GM19324 (cell line): ENCODE measurements at regions not wholly inside any gene's neighbourhood (a gene's known extent, or its start where the extent isn't known, plus 50 kb on each side); places are given as distances from the start of the nearest gene placed in this dataset.
"Not testable (repeated sequence)": the region's sequence is repeated elsewhere in the genome, so short reads cannot be mapped to it uniquely, and the experiment has no call there.

Experiments used
- ATAC-seq: cut with Tn5 transposase; IDR thresholded peaks from one replicate; pipeline ENCODE4 v1.9.1; 2021; ENCODE audit warnings: mild to moderate bottlenecking, moderate library complexity; ENCODE audit not compliant: unreplicated experiment, low FRiP score

GRCh38 chr1:239125893-239126292 lies 260.5 kb upstream of the CHRM3 start:
- ATAC-seq, result no peak

DNA sequence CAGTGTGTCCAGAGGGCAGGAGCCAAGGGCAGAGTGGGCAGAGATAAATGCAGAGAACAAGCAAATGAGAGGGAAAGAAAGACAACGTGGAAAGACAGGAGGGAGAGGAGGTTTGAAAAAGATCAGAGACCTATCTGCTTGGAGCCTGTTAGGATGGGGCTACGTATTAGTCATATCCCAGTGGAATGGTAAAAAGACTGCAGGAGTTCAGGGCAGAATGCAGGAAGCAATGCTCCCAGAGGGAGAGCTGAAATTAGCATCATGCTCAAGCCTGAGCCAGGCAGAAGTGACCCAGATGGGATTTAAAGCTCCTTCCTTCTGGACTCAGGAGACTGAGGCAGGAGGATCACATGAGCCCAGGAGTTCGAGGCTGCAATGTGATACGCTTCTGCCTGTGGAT lies 261.3 kb upstream of the CHRM3 start:
- ATAC-seq, result no peak

- ATAC-seq, result no peak
These were observed 263.1 kb upstream of the CHRM3 start for GRCh38 chr1:239123260-239123659.

DNA sequence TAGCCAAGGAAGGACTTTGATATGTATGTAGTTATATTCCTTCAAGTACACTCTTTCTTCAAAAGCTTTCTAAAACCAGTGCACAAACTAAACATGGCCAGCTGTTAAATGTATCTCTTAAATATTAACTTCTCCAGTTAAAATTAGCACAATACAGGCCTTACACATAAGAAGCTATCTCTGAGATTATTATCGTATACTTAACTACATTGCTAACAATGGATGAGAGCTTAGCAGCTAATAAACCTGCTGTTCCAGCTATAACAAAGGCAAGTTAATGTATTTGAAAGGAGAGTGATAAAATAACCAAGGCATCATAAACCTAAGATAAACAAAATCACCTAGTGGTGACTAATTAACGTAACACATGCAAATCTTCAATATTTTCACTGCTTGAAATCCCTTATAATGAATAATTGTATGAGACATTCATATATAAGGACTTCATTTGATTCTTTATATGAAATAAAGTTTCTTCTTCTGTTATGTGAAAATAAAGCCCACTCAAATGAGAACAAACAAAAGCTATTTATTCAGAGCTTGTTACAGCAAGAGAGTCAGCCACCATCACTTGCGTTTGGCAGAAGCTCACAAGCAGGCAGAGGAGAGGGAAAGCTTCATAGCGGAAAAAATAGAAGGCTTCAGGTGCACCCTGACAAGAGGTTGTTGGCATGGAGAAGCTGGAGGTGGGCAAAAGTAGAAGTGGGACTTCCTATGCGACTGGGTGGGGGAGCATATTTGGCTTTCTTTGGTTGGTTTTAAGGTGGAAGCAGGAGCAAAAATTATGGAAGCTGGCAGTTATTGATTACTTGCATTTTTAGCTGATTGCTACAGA lies 274.1 kb upstream of the CHRM3 start:
- ATAC-seq, result no peak

DNA sequence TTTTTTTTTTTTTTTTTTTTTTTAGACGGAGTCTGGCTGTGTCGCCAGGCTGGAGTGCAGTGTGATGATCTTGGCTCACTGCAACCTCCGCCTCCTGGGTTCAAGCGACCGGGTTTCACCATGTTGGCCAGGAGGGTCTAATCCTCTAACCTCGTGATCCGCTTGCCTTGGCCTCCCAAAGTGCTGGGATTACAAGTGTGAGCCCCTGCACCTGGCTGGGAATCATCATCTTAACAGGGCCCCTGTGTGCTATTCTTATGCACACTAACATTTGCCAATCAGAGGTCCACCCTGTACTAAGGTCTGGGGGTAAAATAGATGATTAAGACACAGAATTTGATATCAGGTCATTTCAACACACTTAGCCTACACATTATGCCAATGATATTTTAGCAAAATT lies 278.7 kb upstream of the CHRM3 start:
- ATAC-seq, result no peak

DNA sequence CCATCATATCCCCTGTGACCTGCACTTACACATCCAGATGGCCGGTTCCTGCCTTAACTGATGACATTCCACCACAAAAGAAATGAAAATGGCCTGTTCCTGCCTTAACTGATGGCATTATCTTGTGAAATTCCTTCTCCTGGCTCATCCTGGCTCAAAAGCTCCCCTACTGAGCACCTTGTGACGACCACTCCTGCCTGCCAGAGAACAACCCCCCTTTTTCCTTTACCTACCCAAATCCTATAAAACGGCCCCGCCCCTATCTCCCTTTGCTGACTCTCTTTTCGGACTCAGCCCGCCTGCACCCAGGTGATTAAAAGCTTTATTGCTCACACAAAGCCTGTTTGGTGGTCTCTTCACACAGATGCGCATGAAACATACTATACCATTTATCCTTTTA lies 279.7 kb upstream of the CHRM3 start:
- not testable (repeated sequence) for ATAC-seq

- no peak for ATAC-seq
These were observed 287.8 kb upstream of the CHRM3 start for GRCh38 chr1:239098400-239099037.

- no peak for ATAC-seq
These were observed 294.8 kb upstream of the CHRM3 start for GRCh38 chr1:239091537-239091936.

- no peak for ATAC-seq
These were observed 301.8 kb upstream of the CHRM3 start for GRCh38 chr1:239084459-239085080.

DNA sequence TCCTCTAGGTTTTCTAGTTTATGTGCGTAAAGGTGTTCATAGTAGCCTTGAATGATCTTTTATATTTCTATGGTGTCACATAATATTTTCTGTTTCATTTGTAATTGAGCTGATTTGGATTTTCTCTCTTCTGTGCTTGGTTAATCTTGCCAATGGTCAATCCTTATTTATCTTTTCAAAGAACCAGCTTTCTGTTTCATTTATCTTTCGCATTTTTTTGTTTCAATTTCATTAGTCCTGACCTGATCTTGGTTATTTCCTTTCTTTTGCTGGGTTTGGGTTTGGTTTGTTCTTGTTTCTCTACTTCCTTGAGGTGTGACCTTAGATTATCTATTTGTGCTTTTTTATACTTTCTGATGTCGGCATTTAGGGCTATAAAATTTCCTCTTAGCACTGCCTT lies 304.4 kb upstream of the CHRM3 start:
- not testable (repeated sequence) for ATAC-seq

GRCh38 chr1:239067480-239067879 lies 318.9 kb upstream of the CHRM3 start:
- ATAC-seq, result no peak

DNA sequence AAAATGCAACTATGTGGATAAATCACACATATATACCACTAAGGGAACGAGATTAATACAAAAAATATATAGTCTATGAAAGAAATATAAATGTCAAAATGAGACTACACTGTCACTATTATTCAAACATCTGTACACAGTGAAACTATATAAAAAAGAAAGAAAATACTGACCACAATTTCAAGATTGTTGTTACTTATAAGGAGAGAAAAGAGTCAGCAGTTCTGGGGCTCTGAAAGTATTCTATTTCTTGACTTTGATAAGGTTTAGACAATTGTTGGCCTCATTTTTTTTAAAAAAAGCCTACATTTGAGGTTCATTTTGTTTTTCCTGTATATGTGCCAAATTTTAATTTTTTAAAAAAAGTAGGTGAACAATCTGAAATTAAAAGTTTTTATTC lies 319.3 kb upstream of the CHRM3 start:
- no peak for ATAC-seq

DNA sequence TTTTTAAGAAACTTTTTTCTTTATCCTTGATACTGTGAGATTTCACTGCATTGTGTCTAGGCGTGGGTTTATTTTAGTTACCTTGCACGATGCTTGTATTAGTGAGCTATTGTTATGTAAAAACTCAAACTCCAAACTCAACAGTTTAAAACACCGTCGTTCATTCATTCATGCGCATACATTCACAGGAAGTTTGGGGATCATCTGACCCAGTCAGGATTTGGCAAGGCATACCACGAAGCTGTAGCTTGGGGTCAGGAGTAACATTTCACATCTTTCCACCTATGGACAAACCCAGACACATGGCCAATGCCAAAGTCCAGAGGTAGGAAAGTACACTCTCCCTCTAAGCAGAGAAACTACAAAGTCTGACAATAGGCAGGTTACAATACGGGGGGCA lies 324.6 kb upstream of the CHRM3 start:
- no peak for ATAC-seq

DNA sequence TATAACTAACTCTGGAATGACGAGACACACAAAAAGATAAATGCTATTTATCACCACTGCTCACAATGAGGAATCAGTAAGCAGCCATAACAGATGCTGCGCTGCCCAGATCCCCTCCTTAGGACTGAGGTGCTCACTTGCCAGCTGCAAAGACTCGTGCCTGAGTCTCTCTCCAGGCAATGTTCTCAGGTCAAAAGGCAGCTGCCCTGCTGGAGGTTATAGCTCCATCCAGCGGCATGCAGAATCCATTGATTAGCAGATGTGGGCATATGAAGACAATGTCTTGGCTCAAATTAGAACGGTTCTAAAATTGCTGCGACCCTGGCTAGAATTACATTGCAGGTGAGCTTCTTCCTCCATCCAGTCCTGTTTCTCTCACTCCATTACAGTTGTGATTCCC lies 328.2 kb upstream of the CHRM3 start:
- ATAC-seq, result no peak

- ATAC-seq, result no peak
These were observed 329.4 kb upstream of the CHRM3 start for GRCh38 chr1:239056940-239057339.

GRCh38 chr1:239053279-239053678 lies 333.1 kb upstream of the CHRM3 start:
- no peak for ATAC-seq

DNA sequence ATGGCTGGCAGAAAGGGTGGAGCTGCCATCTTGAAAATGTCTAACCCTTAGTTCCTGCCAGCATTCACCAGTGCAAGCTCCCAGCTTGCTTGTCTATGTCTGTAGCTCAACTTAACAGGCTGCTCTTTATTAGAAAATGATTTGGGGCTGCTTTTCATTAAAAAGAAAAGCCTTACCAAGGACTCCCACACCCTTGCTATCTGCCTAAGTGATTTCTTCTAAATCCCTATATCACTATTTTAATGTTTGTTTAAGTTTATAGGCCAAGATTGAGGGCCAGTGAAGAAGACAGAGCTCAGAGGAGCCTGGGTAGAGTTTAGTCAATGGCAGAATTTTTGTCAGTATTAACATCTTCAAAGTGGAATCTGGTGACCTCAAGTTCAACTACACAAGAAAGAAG lies 336.8 kb upstream of the CHRM3 start:
- no peak for ATAC-seq

DNA sequence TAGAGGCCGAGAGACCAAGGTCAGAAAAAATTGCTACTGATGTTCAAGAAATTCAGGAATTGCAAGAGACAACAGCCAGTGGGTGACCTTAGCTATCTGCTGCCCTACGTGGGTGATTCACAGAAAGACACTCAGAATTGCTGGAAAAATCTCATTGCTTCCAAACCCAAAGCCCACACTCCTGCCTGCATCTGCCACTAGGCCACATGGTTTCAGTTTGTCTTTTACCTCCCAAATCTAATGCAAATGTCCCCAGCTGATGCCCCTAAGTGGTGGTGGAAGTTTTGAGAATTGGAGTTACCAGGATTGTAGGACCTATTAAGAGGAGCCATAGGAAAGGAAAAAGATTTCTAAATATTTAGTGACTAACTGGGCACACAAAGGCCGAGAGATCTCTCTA lies 341.5 kb upstream of the CHRM3 start:
- ATAC-seq, result no peak

- ATAC-seq, result no peak
These were observed 345.8 kb upstream of the CHRM3 start for GRCh38 chr1:239040523-239040922.

GRCh38 chr1:239031310-239031709 lies 355.1 kb upstream of the CHRM3 start:
- no peak for ATAC-seq

DNA sequence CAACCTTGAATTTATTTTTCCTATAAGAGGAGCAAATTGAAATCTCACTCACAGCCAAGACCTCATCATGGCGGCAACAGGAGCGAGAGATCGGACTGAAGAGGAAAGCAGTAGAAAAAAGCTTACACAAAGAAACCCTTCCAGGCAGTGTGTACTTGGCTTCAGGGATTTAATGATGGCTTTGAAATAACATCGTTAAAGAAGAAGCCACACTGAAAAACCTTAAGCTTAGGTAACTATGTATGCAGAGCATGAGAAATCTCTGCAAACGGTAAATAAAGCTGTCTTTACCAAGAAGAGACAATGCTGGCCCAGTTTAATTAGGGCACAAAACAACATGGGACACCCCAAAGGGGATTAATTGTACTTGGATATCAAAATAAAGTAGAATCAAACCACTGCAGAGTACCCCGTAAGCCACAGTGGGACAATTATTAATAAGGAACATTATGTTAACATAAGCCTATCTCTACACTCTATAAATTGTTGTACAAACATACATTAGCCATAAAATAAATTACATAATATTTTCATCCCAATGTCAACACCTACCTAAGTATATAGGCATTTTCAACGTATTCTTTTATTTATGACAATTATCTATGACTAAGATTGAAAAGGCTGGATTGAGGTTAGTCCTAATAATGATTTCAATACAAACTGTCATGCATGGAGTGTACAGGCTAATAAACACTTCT lies 360.2 kb upstream of the CHRM3 start:
- no peak for ATAC-seq
